ENCODE measurements at regions not wholly inside any gene's neighbourhood (a gene's known extent, or its start where the extent isn't known, plus 50 kb on each side); places are given as distances from the start of the nearest gene placed in this dataset.

GRCh38 chr12:60842181-60842580 lies 1246.4 kb downstream of the SLC16A7 start:
- Histone ChIP-seq H3K27me3 (ENCODE audit: insufficient read depth, low read length) (no peaks in the 10 kb centered on the region), H2BK120ac (ENCODE audit: insufficient read depth, low read length, poor library complexity) (no peak overlapping the region), H2BK12ac (ENCODE audit: low read length) (no peak overlapping the region), H3K4me2 (ENCODE audit: low read length) (no peak overlapping the region), H3K4ac (ENCODE audit: low read depth, low read length) (no peak overlapping the region), H3K79me1 (ENCODE audit: low read length) (no peaks in the 10 kb centered on the region), H3K18ac (ENCODE audit: low read length) (no peak overlapping the region), H2BK5ac (ENCODE audit: low read depth, low read length, poor library complexity) (no peak overlapping the region), H3K9me3 (ENCODE audit: insufficient read depth, low read depth, low read length) (no peaks in the 10 kb centered on the region), H3K4me1 (ENCODE audit: control insufficient read depth in 1 of 2, insufficient read depth in 2 of 2, low read length in 2 of 2) (no peaks in the 10 kb centered on the region), H3K4me3 (ENCODE audit: low read depth, low read length) (no peak overlapping the region), H3K27ac (ENCODE audit: low read depth, low read length) (no peak overlapping the region), H4K8ac (ENCODE audit: low read depth, low read length) (no peak overlapping the region), H4K91ac (ENCODE audit: low read depth, low read length) (no peak overlapping the region), H4K12ac (ENCODE audit: low read depth, low read length) (no peak overlapping the region), H3K14ac (ENCODE audit: low read length) (no peak overlapping the region), H3K79me2 (ENCODE audit: control insufficient read depth, insufficient read depth, low read length, poor library complexity) (no peaks in the 10 kb centered on the region), H3K23ac (ENCODE audit: low read length) (no peak overlapping the region), H3K36me3 (ENCODE audit: control insufficient read depth in 1 of 2, insufficient read depth in 2 of 2, low read length in 2 of 2) (no peaks in the 10 kb centered on the region), H3K9ac (ENCODE audit: low read length) (no peak overlapping the region), H2AFZ (ENCODE audit: insufficient read depth, low read length, poor library complexity) (no peak overlapping the region), H2AK5ac (ENCODE audit: low read length) (no peak overlapping the region)
- no peak for DNase-seq
- no CpG with 5 or more reads among the region's 2 CpGs for WGBS (ENCODE audit: extremely low coverage, insufficient coverage, insufficient read length)

- Histone ChIP-seq H2AFZ (ENCODE audit: insufficient read depth, low read length, poor library complexity) (no peak overlapping the region), H3K79me1 (ENCODE audit: low read length) (no peaks in the 10 kb centered on the region), H4K8ac (ENCODE audit: low read depth, low read length) (no peak overlapping the region), H3K23ac (ENCODE audit: low read length) (no peak overlapping the region), H3K79me2 (ENCODE audit: control insufficient read depth, insufficient read depth, low read length, poor library complexity) (no peaks in the 10 kb centered on the region), H3K9ac (ENCODE audit: low read length) (no peak overlapping the region), H3K27me3 (ENCODE audit: insufficient read depth, low read length) (no peaks in the 10 kb centered on the region), H3K27ac (ENCODE audit: low read depth, low read length) (no peak overlapping the region), H4K91ac (ENCODE audit: low read depth, low read length) (no peak overlapping the region), H3K14ac (ENCODE audit: low read length) (no peak overlapping the region), H2AK5ac (ENCODE audit: low read length) (no peak overlapping the region), H4K12ac (ENCODE audit: low read depth, low read length) (no peak overlapping the region), H3K4me3 (ENCODE audit: low read depth, low read length) (no peak overlapping the region), H3K4me2 (ENCODE audit: low read length) (no peak overlapping the region), H2BK5ac (ENCODE audit: low read depth, low read length, poor library complexity) (no peak overlapping the region), H3K18ac (ENCODE audit: low read length) (no peak overlapping the region), H2BK120ac (ENCODE audit: insufficient read depth, low read length, poor library complexity) (no peak overlapping the region), H3K4me1 (ENCODE audit: control insufficient read depth in 1 of 2, insufficient read depth in 2 of 2, low read length in 2 of 2) (no peaks in the 10 kb centered on the region), H2BK12ac (ENCODE audit: low read length) (no peak overlapping the region), H3K9me3 (ENCODE audit: insufficient read depth, low read depth, low read length) (no peaks in the 10 kb centered on the region), H3K4ac (ENCODE audit: low read depth, low read length) (no peak overlapping the region), H3K36me3 (ENCODE audit: control insufficient read depth in 1 of 2, insufficient read depth in 2 of 2, low read length in 2 of 2) (no peaks in the 10 kb centered on the region)
- DNase-seq = no peak
These were observed 1248.3 kb downstream of the SLC16A7 start for GRCh38 chr12:60844101-60844500.

GRCh38 chr12:60844875-60845274 lies 1249.0 kb downstream of the SLC16A7 start:
- no peak overlapping the region for H2BK120ac ChIP-seq (ENCODE audit: insufficient read depth, low read length, poor library complexity)
- no peak overlapping the region for H3K4ac ChIP-seq (ENCODE audit: low read depth, low read length)
- H4K12ac ChIP-seq (ENCODE audit: low read depth, low read length) = no peak overlapping the region
- no peaks in the 10 kb centered on the region for H3K79me1 ChIP-seq (ENCODE audit: low read length)
- no peak overlapping the region for H3K4me2 ChIP-seq (ENCODE audit: low read length)
- H2BK5ac ChIP-seq (ENCODE audit: low read depth, low read length, poor library complexity) = no peak overlapping the region
- H3K18ac ChIP-seq (ENCODE audit: low read length) = no peak overlapping the region
- H3K4me3 ChIP-seq (ENCODE audit: low read depth, low read length) = no peak overlapping the region
- WGBS (ENCODE audit: extremely low coverage, insufficient coverage, insufficient read length) = no CpG with 5 or more reads among the region's 1 CpG
- no peaks in the 10 kb centered on the region for H3K27me3 ChIP-seq (ENCODE audit: insufficient read depth, low read length)
- H2AFZ ChIP-seq (ENCODE audit: insufficient read depth, low read length, poor library complexity) = no peak overlapping the region
- H4K91ac ChIP-seq (ENCODE audit: low read depth, low read length) = no peak overlapping the region
- no peak overlapping the region for H3K23ac ChIP-seq (ENCODE audit: low read length)
- H3K79me2 ChIP-seq (ENCODE audit: control insufficient read depth, insufficient read depth, low read length, poor library complexity) = no peaks in the 10 kb centered on the region
- no peak overlapping the region for H3K9ac ChIP-seq (ENCODE audit: low read length)
- no peak overlapping the region for H4K8ac ChIP-seq (ENCODE audit: low read depth, low read length)
- H2BK12ac ChIP-seq (ENCODE audit: low read length) = no peak overlapping the region
- no peak overlapping the region for H3K27ac ChIP-seq (ENCODE audit: low read depth, low read length)
- no peaks in the 10 kb centered on the region for H3K4me1 ChIP-seq (ENCODE audit: control insufficient read depth in 1 of 2, insufficient read depth in 2 of 2, low read length in 2 of 2)
- no peaks in the 10 kb centered on the region for H3K36me3 ChIP-seq (ENCODE audit: control insufficient read depth in 1 of 2, insufficient read depth in 2 of 2, low read length in 2 of 2)
- DNase-seq = no peak
- no peak overlapping the region for H3K14ac ChIP-seq (ENCODE audit: low read length)
- H3K9me3 ChIP-seq (ENCODE audit: insufficient read depth, low read depth, low read length) = no peaks in the 10 kb centered on the region
- H2AK5ac ChIP-seq (ENCODE audit: low read length) = no peak overlapping the region

GRCh38 chr12:60845696-60846095 lies 1249.9 kb downstream of the SLC16A7 start:
- Histone ChIP-seq H3K9ac (ENCODE audit: low read length) (no peak overlapping the region), H3K4me3 (ENCODE audit: low read depth, low read length) (no peak overlapping the region), H3K23ac (ENCODE audit: low read length) (no peak overlapping the region), H4K12ac (ENCODE audit: low read depth, low read length) (no peak overlapping the region), H3K79me2 (ENCODE audit: control insufficient read depth, insufficient read depth, low read length, poor library complexity) (no peaks in the 10 kb centered on the region), H2BK12ac (ENCODE audit: low read length) (no peak overlapping the region), H2BK120ac (ENCODE audit: insufficient read depth, low read length, poor library complexity) (no peak overlapping the region), H3K79me1 (ENCODE audit: low read length) (no peaks in the 10 kb centered on the region), H3K4ac (ENCODE audit: low read depth, low read length) (no peak overlapping the region), H3K36me3 (ENCODE audit: control insufficient read depth in 1 of 2, insufficient read depth in 2 of 2, low read length in 2 of 2) (no peaks in the 10 kb centered on the region), H2BK5ac (ENCODE audit: low read depth, low read length, poor library complexity) (no peak overlapping the region), H3K27me3 (ENCODE audit: insufficient read depth, low read length) (no peaks in the 10 kb centered on the region), H3K4me1 (ENCODE audit: control insufficient read depth in 1 of 2, insufficient read depth in 2 of 2, low read length in 2 of 2) (no peaks in the 10 kb centered on the region), H4K8ac (ENCODE audit: low read depth, low read length) (no peak overlapping the region), H3K9me3 (ENCODE audit: insufficient read depth, low read depth, low read length) (no peaks in the 10 kb centered on the region), H3K18ac (ENCODE audit: low read length) (no peak overlapping the region), H2AK5ac (ENCODE audit: low read length) (no peak overlapping the region), H4K91ac (ENCODE audit: low read depth, low read length) (no peak overlapping the region), H3K4me2 (ENCODE audit: low read length) (no peak overlapping the region), H2AFZ (ENCODE audit: insufficient read depth, low read length, poor library complexity) (no peak overlapping the region), H3K14ac (ENCODE audit: low read length) (no peak overlapping the region), H3K27ac (ENCODE audit: low read depth, low read length) (no peak overlapping the region)
- no peak for DNase-seq
- WGBS (ENCODE audit: extremely low coverage, insufficient coverage, insufficient read length) = no CpG with 5 or more reads among the region's 4 CpGs

All from trophoblast cell (in vitro differentiated cells and primary cell).